Fibroblast of skin of scalp (primary cell): ENCODE measurements at regions not wholly inside any gene's neighbourhood (a gene's known extent, or its start where the extent isn't known, plus 50 kb on each side); places are given as distances from the start of the nearest gene placed in this dataset.
A peak's percentile ranks its signal among the peaks of the same experiment; 100 is the strongest.
"Not testable (repeated sequence)": the region's sequence is repeated elsewhere in the genome, so short reads cannot be mapped to it uniquely, and the experiment has no call there.

Experiments
- DNase-seq: peaks from one replicate; pipeline ENCODE4 v3.0.0-alpha.2; 2013

GRCh38 chr2:13616616-13617015, 899.9 kb downstream of the TRIB2 start:
- DNase-seq: no peak

- DNase-seq: no peak
Observed at GRCh38 chr2:13628122-13628521, 911.4 kb downstream of the TRIB2 start.

GRCh38 chr2:13638181-13638580, 921.4 kb downstream of the TRIB2 start:
- DNase-seq: no peak

GRCh38 chr2:13649918-13650317, 933.2 kb downstream of the TRIB2 start:
- DNase-seq: no peak

- DNase-seq: no peak
Observed at GRCh38 chr2:13650586-13651180, 933.9 kb downstream of the TRIB2 start.

GRCh38 chr2:13651684-13652131, 935.0 kb downstream of the TRIB2 start:
- DNase-seq: no peak

- peak; percentile 42 for DNase-seq
Observed at GRCh38 chr2:13652531-13653313, 936.0 kb downstream of the TRIB2 start.

- DNase-seq: no peak
Observed at GRCh38 chr2:13654416-13654815, 937.7 kb downstream of the TRIB2 start.

- no peak for DNase-seq
Observed at GRCh38 chr2:13660231-13660630, 943.5 kb downstream of the TRIB2 start.

- peak; percentile 57 for DNase-seq
Observed at GRCh38 chr2:13662055-13662454, 945.3 kb downstream of the TRIB2 start.

- no peak for DNase-seq
Observed at GRCh38 chr2:13666582-13667414, 950.1 kb downstream of the TRIB2 start.

- DNase-seq: no peak
Observed at GRCh38 chr2:13667415-13667757, 950.6 kb downstream of the TRIB2 start.

- no peak for DNase-seq
Observed at GRCh38 chr2:13669607-13670006, 952.9 kb downstream of the TRIB2 start.

- DNase-seq: peak; percentile 8
Observed at GRCh38 chr2:13673821-13674220, 957.1 kb downstream of the TRIB2 start.

- peak; percentile 54 for DNase-seq
Observed at GRCh38 chr2:13676269-13676668, 956.2 kb upstream of the LRATD1 start.

- DNase-seq: no peak
Observed at GRCh38 chr2:13681936-13682335, 950.6 kb upstream of the LRATD1 start.

GRCh38 chr2:13682540-13683272, 949.8 kb upstream of the LRATD1 start:
- peak; percentile 60 for DNase-seq

GRCh38 chr2:13686262-13686661, 946.3 kb upstream of the LRATD1 start:
- no peak for DNase-seq

- DNase-seq: no peak
Observed at GRCh38 chr2:13694673-13695072, 937.8 kb upstream of the LRATD1 start.

GRCh38 chr2:13696601-13697000, 935.9 kb upstream of the LRATD1 start:
- no peak for DNase-seq

GRCh38 chr2:13698847-13699246, 933.7 kb upstream of the LRATD1 start:
- DNase-seq: no peak

- DNase-seq: not testable (repeated sequence)
Observed at GRCh38 chr2:13699939-13700338, 932.6 kb upstream of the LRATD1 start.

- DNase-seq: no peak
Observed at GRCh38 chr2:13711154-13711553, 921.4 kb upstream of the LRATD1 start.
